ENCODE measurements at regions not wholly inside any gene's neighbourhood (a gene's known extent, or its start where the extent isn't known, plus 50 kb on each side); places are given as distances from the start of the nearest gene placed in this dataset.

- no peak for DNase-seq (ENCODE audit: low read depth, low spot score)
- dilution Hi-C loops (cut with MboI; ENCODE audit: extremely low pct_ligation_motif_present, low sequenced_read_pairs), result no loop called here
- FAIRE-seq, result no peak
- Histone ChIP-seq H3K4me3 (ENCODE audit: control insufficient read depth in 2 of 3, extremely low read depth in 1 of 3, insufficient read depth in 2 of 3, low read depth in 1 of 3, low read length in 3 of 3) (no peak overlapping the region), H3K9me1 (ENCODE audit: control insufficient read depth, extremely low read depth, insufficient read depth, low read length) (no peaks in the 10 kb centered on the region), H3K9ac (ENCODE audit: control insufficient read depth, extremely low read depth, insufficient read depth, low read length) (no peak overlapping the region), H3K27me3 (ENCODE audit: control insufficient read depth, extremely low read depth, insufficient read depth, low read length) (no peaks in the 10 kb centered on the region), H3K79me2 (ENCODE audit: control insufficient read depth, insufficient read depth, low read length) (no peaks in the 10 kb centered on the region), H3K4me1 (ENCODE audit: control insufficient read depth, extremely low read depth, insufficient read depth, low read length) (no peaks in the 10 kb centered on the region), H3K36me3 (ENCODE audit: control insufficient read depth in 2 of 2, extremely low read depth in 1 of 2, insufficient read depth in 2 of 2, low read length in 2 of 2) (no peaks in the 10 kb centered on the region), H3K4me2 (ENCODE audit: control insufficient read depth, extremely low read depth, insufficient read depth, low read depth, low read length) (no peak overlapping the region), H2AFZ (ENCODE audit: control insufficient read depth, low read length) (no peak overlapping the region), H4K20me1 (ENCODE audit: control insufficient read depth, extremely low read depth, insufficient read depth, low read length) (no peaks in the 10 kb centered on the region), H3K27ac (ENCODE audit: control insufficient read depth, insufficient read depth, low read length) (no peak overlapping the region), H3K9me3 (ENCODE audit: control insufficient read depth, low read depth, low read length) (no peaks in the 10 kb centered on the region)
- no peak for TF ChIP-seq EZH2 (IDR thresholded peaks at IDR 0.05; ENCODE audit: low read length)
- TF ChIP-seq, protein P1, sequence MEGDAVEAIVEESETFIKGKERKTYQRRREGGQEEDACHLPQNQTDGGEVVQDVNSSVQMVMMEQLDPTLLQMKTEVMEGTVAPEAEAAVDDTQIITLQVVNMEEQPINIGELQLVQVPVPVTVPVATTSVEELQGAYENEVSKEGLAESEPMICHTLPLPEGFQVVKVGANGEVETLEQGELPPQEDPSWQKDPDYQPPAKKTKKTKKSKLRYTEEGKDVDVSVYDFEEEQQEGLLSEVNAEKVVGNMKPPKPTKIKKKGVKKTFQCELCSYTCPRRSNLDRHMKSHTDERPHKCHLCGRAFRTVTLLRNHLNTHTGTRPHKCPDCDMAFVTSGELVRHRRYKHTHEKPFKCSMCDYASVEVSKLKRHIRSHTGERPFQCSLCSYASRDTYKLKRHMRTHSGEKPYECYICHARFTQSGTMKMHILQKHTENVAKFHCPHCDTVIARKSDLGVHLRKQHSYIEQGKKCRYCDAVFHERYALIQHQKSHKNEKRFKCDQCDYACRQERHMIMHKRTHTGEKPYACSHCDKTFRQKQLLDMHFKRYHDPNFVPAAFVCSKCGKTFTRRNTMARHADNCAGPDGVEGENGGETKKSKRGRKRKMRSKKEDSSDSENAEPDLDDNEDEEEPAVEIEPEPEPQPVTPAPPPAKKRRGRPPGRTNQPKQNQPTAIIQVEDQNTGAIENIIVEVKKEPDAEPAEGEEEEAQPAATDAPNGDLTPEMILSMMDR (optimal IDR thresholded peaks at IDR 0.05 in 1 of 3, IDR thresholded peaks at IDR 0.05 in 1 of 3, conservative IDR thresholded peaks at IDR 0.05 in 1 of 3; ENCODE audit: extremely low read depth in 1 of 3, insufficient read depth in 2 of 3, low read length in 3 of 3), result no peak
Measured at GRCh38 chr9:118269623-118270022, 565.4 kb downstream of the TLR4 start.

DNA sequence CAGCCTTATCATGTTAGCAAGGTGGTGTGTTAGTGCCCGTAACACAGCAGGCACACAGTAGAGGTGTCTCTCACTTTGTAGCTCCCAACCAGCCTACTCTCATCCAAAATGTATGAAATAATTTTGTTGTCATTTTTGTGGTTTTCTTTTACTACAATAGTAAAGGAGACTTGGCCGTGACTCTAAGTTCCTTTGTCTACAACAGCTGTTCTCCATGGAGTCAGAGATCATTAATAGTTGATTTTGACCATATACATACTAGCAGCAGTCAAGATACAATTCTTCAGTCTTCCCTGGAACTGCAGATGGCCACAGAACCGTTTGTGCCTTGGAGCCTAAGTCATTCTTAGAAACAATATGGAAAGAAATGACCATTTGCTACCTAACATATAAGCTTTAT lies 567.1 kb downstream of the TLR4 start:
- Histone ChIP-seq H3K4me3 (ENCODE audit: control insufficient read depth in 2 of 3, extremely low read depth in 1 of 3, insufficient read depth in 2 of 3, low read depth in 1 of 3, low read length in 3 of 3) (no peak overlapping the region), H3K36me3 (ENCODE audit: control insufficient read depth in 2 of 2, extremely low read depth in 1 of 2, insufficient read depth in 2 of 2, low read length in 2 of 2) (no peaks in the 10 kb centered on the region), H3K27me3 (ENCODE audit: control insufficient read depth, extremely low read depth, insufficient read depth, low read length) (no peaks in the 10 kb centered on the region), H3K9me1 (ENCODE audit: control insufficient read depth, extremely low read depth, insufficient read depth, low read length) (no peaks in the 10 kb centered on the region), H3K27ac (ENCODE audit: control insufficient read depth, insufficient read depth, low read length) (no peak overlapping the region), H3K4me1 (ENCODE audit: control insufficient read depth, extremely low read depth, insufficient read depth, low read length) (no peaks in the 10 kb centered on the region), H3K9me3 (ENCODE audit: control insufficient read depth, low read depth, low read length) (no peaks in the 10 kb centered on the region), H3K4me2 (ENCODE audit: control insufficient read depth, extremely low read depth, insufficient read depth, low read depth, low read length) (no peak overlapping the region), H3K79me2 (ENCODE audit: control insufficient read depth, insufficient read depth, low read length) (no peaks in the 10 kb centered on the region), H2AFZ (ENCODE audit: control insufficient read depth, low read length) (no peak overlapping the region), H3K9ac (ENCODE audit: control insufficient read depth, extremely low read depth, insufficient read depth, low read length) (no peak overlapping the region), H4K20me1 (ENCODE audit: control insufficient read depth, extremely low read depth, insufficient read depth, low read length) (no peaks in the 10 kb centered on the region)
- DNase-seq (ENCODE audit: low read depth, low spot score), result no peak
- TF ChIP-seq, protein P1 (optimal IDR thresholded peaks at IDR 0.05 in 1 of 3, IDR thresholded peaks at IDR 0.05 in 1 of 3, conservative IDR thresholded peaks at IDR 0.05 in 1 of 3; ENCODE audit: extremely low read depth in 1 of 3, insufficient read depth in 2 of 3, low read length in 3 of 3), result no peak
- no peak for TF ChIP-seq EZH2 (IDR thresholded peaks at IDR 0.05; ENCODE audit: low read length)
- no peak for FAIRE-seq
- dilution Hi-C loops (cut with MboI; ENCODE audit: extremely low pct_ligation_motif_present, low sequenced_read_pairs), result no loop called here
